Activated CD4-positive, alpha-beta T cell treated with anti-CD3 and anti-CD28 coated beads, Interleukin-10, Interleukin-2, amounts not matched to agents 100 ng/mL and 50 ng/mL, durations not matched to agents 16 hours and 8 hours (primary cell): ENCODE measurements at regions not wholly inside any gene's neighbourhood (a gene's known extent, or its start where the extent isn't known, plus 50 kb on each side); places are given as distances from the start of the nearest gene placed in this dataset.

Source experiments
- DNase-seq: peaks from one replicate; pipeline ENCODE4 v3.0.0-alpha.2; 2020

GRCh38 chr7:371779-372545, 82.0 kb downstream of the FOXL3 start:
- no peak for DNase-seq

- DNase-seq = no peak
Measured at GRCh38 chr7:372546-372931, 82.6 kb downstream of the FOXL3 start.

GRCh38 chr7:372932-373791, 83.2 kb downstream of the FOXL3 start:
- DNase-seq = no peak

- no peak for DNase-seq
Measured at GRCh38 chr7:373818-374705, 84.1 kb downstream of the FOXL3 start.

GRCh38 chr7:374706-375311, 84.8 kb downstream of the FOXL3 start:
- DNase-seq = no peak

GRCh38 chr7:375321-375831, 85.4 kb downstream of the FOXL3 start:
- no peak for DNase-seq

- DNase-seq = no peak
Measured at GRCh38 chr7:375901-376305, 85.9 kb downstream of the FOXL3 start.

- DNase-seq = no peak
Measured at GRCh38 chr7:376306-377079, 86.5 kb downstream of the FOXL3 start.

GRCh38 chr7:377080-378040, 87.4 kb downstream of the FOXL3 start:
- DNase-seq = no peak

GRCh38 chr7:378041-378420, 88.1 kb downstream of the FOXL3 start:
- DNase-seq = no peak

- no peak for DNase-seq
Measured at GRCh38 chr7:378551-379455, 88.8 kb downstream of the FOXL3 start.

GRCh38 chr7:379456-380138, 89.6 kb downstream of the FOXL3 start:
- DNase-seq = no peak

GRCh38 chr7:380139-380485, 90.1 kb downstream of the FOXL3 start:
- no peak for DNase-seq

- DNase-seq = no peak
Measured at GRCh38 chr7:380711-381210, 90.8 kb downstream of the FOXL3 start.

GRCh38 chr7:381211-382042, 91.5 kb downstream of the FOXL3 start:
- peak; percentile 51 for DNase-seq

- no peak for DNase-seq
Measured at GRCh38 chr7:382043-382400, 92.1 kb downstream of the FOXL3 start.

- no peak for DNase-seq
Measured at GRCh38 chr7:386385-386784, 96.4 kb downstream of the FOXL3 start.
